ENCODE measurements at regions not wholly inside any gene's neighbourhood (a gene's known extent, or its start where the extent isn't known, plus 50 kb on each side); places are given as distances from the start of the nearest gene placed in this dataset.

- intact Hi-C loops (cut with DNase I): no loop called here
- no peak for DNase-seq
- Histone ChIP-seq H3K4me1 (no peaks in the 10 kb centered on the region), H3K4me3 (no peak overlapping the region), H3K36me3 (no peaks in the 10 kb centered on the region), H3K9me3 (no peaks in the 10 kb centered on the region), H3K27ac (no peak overlapping the region), H3K27me3 (ENCODE audit: low read depth) (no peaks in the 10 kb centered on the region)
- ATAC-seq: no peak
- TF ChIP-seq CTCF (IDR thresholded peaks at IDR 0.05): no peak
These were observed 185.4 kb downstream of the ST6GAL2 start for GRCh38 chr2:106700616-106701015.

GRCh38 chr2:106701203-106702022 is 184.6 kb downstream of the ST6GAL2 start:
- H3K4me1 ChIP-seq: no peaks in the 10 kb centered on the region
- ATAC-seq (no peak), DNase-seq (no peak)
- H3K9me3 ChIP-seq: no peaks in the 10 kb centered on the region
- no peak overlapping the region for H3K27ac ChIP-seq
- TF ChIP-seq CTCF (IDR thresholded peaks at IDR 0.05): no peak
- H3K27me3 ChIP-seq (ENCODE audit: low read depth): no peaks in the 10 kb centered on the region
- intact Hi-C loops (cut with DNase I): no loop called here
- H3K36me3 ChIP-seq: no peaks in the 10 kb centered on the region
- H3K4me3 ChIP-seq: no peak overlapping the region

GRCh38 chr2:106703161-106703560 is 182.8 kb downstream of the ST6GAL2 start:
- no peaks in the 10 kb centered on the region for H3K27me3 ChIP-seq (ENCODE audit: low read depth)
- no peaks in the 10 kb centered on the region for H3K9me3 ChIP-seq
- no peak overlapping the region for H3K27ac ChIP-seq
- no peak overlapping the region for H3K4me3 ChIP-seq
- DNase-seq (no peak), ATAC-seq (no peak)
- no peak for TF ChIP-seq CTCF (IDR thresholded peaks at IDR 0.05)
- intact Hi-C loops (cut with DNase I): no loop called here
- no peaks in the 10 kb centered on the region for H3K36me3 ChIP-seq
- no peaks in the 10 kb centered on the region for H3K4me1 ChIP-seq

- ATAC-seq: no peak
- intact Hi-C loops (cut with DNase I): no loop called here
- DNase-seq: no peak
- Histone ChIP-seq H3K9me3 (no peaks in the 10 kb centered on the region), H3K36me3 (no peaks in the 10 kb centered on the region), H3K4me3 (no peak overlapping the region), H3K27ac (no peak overlapping the region), H3K27me3 (ENCODE audit: low read depth) (no peaks in the 10 kb centered on the region), H3K4me1 (no peaks in the 10 kb centered on the region)
- TF ChIP-seq CTCF (IDR thresholded peaks at IDR 0.05): no peak
These were observed 181.2 kb downstream of the ST6GAL2 start for GRCh38 chr2:106704798-106705197.

- Histone ChIP-seq H3K27ac (no peak overlapping the region), H3K4me3 (no peak overlapping the region), H3K9me3 (no peaks in the 10 kb centered on the region), H3K4me1 (no peaks in the 10 kb centered on the region), H3K27me3 (ENCODE audit: low read depth) (no peaks in the 10 kb centered on the region), H3K36me3 (no peaks in the 10 kb centered on the region)
- ATAC-seq (no peak), DNase-seq (no peak)
- no peak for TF ChIP-seq CTCF (IDR thresholded peaks at IDR 0.05)
- intact Hi-C loops (cut with DNase I): no loop called here
These were observed 180.1 kb downstream of the ST6GAL2 start for GRCh38 chr2:106705877-106706276.

Data from lower lobe of right lung (tissue), 2 donors.